Stimulated activated CD8-positive, alpha-beta memory T cell treated with anti-CD3 and anti-CD28 coated beads, Interleukin-7, amount 100 ng/mL, for 48 hours (primary cell): ENCODE measurements at regions not wholly inside any gene's neighbourhood (a gene's known extent, or its start where the extent isn't known, plus 50 kb on each side); places are given as distances from the start of the nearest gene placed in this dataset.

Experiments
- DNase-seq, 2 donors: peaks; one replicate each; pipeline ENCODE4 v3.0.0-alpha.2; 2020; ENCODE audit warnings: low read depth in 1 of 2; ENCODE audit errors: extremely low read depth in 1 of 2

DNA sequence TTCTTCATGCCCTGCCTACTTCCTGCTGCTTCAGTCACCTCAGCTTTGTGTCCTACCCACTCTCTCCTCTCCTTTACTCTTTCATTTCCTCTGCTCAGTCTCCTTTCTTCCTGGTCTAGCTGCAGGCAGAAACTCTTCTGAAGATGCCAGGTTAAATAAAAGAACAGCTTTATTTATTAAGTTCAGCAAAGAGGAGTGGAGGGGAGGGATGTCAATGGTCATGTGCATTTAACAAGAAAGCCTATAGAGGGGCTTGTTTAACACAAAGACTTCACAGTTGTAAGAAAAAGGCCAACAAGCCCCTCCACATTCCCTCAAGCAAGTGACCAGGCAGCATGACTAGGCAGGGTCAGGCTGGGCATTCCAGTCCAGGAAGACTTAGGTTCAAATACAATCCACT lies 609.2 kb downstream of the INSC start:
- DNase-seq: no peak

DNA sequence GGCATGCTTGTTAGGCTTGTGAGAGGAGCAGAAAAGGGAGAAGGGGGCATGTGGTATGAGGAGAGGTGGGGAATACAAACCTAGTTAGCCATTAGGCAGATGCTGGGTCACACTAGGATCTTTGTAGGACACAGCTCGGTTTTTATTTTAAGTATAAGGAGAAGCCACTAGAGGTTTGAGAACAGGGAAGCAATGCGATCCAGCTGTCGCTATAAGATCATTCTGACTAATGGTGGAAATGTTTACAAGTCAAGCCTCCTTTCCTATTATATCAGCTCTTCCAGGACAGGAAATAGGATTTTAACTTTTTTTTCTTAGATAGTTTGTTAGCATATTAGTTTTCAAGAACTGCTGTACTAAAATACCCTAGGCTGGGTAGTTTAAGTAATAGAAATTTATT lies 609.9 kb downstream of the INSC start:
- DNase-seq: no peak

- DNase-seq: no peak
Measured at GRCh38 chr11:15725246-15725645, 610.5 kb downstream of the INSC start.

GRCh38 chr11:15726221-15726746 lies 611.6 kb downstream of the INSC start:
- no peak for DNase-seq

DNA sequence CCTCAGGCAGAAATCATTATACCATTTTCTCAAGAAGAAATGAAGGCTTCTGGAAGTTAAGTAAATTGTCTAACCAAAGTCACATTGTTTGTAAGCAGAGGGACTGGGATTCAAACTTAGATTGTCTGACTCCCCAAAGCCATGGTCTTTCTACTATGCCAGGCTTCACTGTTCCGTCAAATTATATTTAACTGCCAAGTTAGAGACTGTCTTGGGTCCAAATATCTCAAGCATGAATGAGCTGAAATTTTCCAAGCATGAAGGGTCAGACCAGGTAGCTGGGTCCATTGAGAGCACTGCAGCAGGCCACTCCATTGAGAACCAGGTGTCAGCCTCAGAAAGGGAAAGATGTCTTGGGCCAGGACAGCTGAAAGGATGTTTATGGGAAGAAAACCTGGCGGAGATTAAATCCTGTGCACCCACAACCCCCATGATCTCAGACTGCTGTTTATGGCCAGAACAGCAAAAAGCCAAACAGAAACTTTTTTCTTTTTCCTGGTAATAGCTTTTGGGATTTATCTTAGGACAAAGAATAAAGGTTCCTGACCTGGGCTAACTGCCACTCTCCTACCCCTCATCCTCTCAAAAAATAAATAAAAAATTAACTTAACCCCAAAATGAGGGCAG lies 612.3 kb downstream of the INSC start:
- DNase-seq: no peak

DNA sequence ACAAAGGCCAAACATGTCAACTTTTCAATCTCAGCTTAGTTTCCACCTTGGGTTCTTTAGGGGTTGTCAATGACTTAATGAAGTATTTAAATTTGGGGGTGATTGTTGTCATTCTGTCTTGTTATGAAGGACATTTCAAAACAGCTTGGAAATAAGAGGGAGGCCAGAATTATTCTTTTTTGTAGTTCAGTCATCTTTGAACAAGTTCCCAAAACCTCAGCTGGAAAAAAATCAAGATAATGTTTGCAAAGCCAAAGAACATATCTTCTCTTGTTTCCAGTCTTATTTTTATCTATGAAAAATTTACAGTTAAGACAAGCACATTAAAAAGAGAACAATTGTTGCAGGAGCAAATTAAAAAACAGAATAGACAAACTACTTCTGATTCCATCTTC lies 612.8 kb downstream of the INSC start:
- DNase-seq: no peak

DNA sequence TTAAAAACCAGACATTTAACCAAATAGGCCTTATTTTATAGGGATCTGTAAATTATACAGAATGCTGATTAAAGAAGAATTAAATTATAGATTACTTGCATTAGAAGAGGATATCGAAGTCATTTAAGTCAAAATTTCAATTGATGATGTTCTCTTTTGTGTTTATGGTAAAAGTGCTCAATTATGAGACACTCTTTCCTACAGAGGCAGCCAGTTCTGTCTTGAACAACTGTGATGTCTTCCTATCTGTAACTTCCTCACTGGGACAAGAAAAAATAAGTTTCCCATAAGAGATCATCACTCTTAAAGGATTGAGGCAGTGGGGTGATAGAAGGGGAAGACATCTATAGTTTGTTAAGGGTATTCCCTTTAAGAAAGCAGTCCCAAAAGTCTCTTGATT lies 613.5 kb downstream of the INSC start:
- no peak for DNase-seq

DNA sequence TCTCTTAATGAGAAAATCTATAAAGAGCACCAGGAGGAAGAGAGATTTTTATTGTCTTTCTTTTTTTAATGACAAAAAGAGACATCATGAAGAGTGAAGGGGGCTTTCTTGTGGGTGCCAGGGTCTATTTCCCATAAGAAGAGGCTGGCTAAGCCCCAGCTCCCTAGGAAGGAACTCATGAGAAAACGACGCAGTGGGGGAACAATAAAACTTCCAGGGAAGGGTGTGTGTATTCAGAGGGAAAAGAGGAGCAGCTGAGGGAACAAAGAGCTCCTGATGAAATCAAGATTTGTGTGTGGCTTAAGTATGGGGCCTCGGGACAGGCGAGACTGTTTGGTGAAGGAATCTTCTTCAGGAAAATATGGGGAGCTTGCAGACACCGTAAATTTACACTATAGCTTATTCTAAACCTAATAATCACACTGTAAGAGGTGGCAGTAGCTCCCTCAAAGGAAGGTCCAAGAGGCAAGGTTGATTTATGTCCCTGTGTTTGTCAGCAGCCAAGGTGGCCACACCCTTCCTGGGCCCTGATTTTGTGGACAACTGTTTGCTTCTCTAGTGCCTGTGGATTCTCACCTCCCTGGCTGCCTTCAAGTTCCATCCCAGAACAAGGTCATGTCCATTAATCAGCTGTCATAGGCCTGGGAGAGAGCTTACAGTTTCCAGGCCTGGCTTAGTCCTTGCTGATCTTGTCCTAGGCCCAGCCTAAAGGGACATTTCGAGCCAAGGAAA lies 615.7 kb downstream of the INSC start:
- DNase-seq: no peak

GRCh38 chr11:15730995-15731385 lies 616.3 kb downstream of the INSC start:
- no peak for DNase-seq

DNA sequence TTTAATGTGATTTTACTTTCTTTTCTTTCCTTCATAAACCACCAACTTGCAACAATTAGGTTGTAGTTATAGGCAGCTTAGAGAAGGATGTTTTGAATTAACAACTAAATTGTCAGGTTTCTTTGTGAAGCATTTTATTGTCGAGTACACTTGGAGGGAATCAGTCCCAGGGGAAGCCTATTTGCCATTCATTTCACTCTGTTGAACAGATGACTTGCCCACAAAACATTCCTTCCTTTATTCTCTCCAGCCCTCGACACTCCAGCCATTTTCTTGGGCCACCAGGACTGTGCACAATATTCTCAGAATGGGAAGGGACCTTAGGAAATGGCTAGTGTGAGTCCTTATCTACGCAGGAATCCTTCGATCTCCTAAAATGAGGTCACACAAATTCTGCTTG lies 620.6 kb downstream of the SOX6 start:
- no peak for DNase-seq

DNA sequence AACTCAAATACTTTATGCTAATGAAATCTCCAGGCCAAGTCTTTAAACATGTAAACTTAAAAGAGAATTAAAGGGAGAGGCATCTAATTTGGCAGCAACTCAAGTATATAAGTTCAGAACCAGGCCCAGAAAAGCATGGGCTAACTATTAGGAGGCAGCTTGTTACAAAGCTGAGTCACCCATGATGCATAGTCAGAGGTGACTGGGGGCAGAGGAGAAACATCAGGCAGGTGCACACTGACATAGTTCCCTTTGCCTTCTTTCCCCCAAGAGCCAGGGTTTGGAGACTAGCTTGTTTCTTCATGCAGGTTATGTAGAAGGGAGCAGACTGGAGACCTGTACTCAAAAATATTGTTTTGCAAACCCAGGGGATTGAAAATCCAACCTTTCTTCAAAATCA lies 619.0 kb downstream of the SOX6 start:
- DNase-seq: no peak

- no peak for DNase-seq
Measured at GRCh38 chr11:15738931-15739330, 617.4 kb downstream of the SOX6 start.

GRCh38 chr11:15742626-15743519 lies 613.5 kb downstream of the SOX6 start:
- no peak for DNase-seq

GRCh38 chr11:15744693-15745092 lies 611.7 kb downstream of the SOX6 start:
- DNase-seq: no peak

DNA sequence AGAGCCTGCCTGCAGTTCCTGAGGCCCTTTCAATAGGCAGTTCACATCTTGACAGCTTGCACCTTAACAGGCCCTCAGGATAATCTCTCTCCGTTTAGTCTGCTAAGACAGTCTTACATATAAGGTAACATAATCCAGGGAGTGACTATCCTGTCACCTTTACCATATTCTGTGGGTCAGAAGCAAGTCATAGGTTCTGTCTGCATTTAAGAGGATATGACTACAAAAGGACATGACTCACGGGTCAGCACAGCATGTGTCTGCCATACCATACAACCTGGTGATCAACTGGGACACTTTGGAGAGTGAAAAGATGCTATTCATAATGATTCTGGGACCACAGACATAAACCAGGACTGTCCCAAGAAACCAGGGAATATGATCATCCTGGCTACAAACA lies 611.1 kb downstream of the SOX6 start:
- DNase-seq: no peak

DNA sequence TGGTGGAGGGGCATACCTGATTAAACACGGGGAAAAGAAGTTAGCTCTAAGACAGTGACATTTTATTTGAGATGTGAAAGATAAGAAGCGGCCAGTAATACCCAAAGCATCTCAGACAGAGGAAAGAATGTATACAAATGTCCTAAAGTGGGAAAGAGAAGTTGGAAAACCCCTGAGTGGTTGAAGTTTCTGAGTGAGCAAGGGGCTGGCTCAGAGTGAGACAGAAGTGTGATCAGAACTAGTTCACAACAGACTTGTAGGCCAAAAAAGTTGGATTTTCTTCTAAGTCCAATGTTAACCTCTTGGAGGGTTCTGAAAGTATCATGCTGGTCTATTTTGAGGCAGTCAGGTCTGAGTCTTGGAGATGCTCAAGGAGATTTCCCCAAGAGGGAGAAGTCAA lies 608.7 kb downstream of the SOX6 start:
- DNase-seq: no peak

GRCh38 chr11:15748132-15748531 lies 608.2 kb downstream of the SOX6 start:
- DNase-seq: no peak

- DNase-seq: no peak
Measured at GRCh38 chr11:15748741-15749140, 607.6 kb downstream of the SOX6 start.

DNA sequence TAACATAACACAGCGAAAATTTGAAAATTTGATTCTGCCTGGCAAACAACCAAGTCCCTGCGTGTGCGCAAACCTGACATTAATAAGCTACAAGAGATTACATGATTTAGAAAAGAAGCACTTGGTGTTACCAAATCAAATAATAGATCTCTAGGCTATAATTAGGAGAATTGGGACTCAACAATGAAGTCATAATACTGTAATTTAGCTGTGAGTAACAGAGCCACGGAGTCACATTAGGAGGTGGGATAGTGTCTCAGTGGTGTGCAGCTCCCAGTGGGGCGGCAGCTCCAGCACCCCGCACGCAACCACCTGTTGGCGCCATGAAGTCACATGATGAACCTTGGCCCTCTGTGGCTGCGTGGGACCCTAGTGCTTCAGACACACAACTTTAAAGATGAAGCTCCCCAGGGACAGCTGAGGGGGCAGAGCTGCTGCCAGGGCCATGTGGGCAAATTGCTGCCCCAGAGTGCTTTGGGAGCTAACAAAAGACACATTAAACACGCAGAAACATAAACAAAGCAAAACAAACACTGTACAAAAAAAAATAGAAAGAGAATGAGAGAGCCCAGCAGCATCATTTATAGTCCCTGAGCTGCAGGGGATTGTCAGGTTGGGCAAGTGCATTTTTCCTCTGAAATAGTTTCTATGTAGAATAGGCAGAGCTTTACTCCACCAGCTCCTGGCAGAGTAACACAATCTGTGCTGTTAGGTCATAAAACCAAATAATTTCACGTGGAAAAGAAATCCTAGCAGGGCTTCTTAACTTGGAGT lies 605.6 kb downstream of the SOX6 start:
- DNase-seq: no peak

DNA sequence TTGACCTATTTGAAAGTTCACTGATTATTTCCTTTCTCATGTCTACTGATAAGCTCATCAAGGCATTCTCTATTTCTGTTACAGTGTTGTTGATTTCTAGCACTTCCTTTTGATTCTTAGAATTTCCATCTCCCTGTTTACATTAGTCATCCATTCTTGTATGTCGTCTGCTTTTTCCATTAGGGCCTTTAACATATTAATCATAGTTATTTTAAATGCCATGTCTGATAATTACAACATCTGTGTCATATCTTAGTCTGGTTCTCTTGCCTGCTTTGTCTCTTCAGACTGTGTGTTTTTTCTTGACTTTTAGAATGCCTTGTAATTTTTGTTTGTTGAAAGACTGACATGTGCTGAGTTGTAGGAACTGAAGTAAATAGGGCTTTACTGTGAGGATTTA lies 602.1 kb downstream of the SOX6 start:
- no peak for DNase-seq
